Stomach (tissue), 8 donors: ENCODE measurements at regions not wholly inside any gene's neighbourhood (a gene's known extent, or its start where the extent isn't known, plus 50 kb on each side); places are given as distances from the start of the nearest gene placed in this dataset.

Source experiments
- DNase-seq, 2 donors: peaks; one replicate each; pipeline versions ENCODE4 v3.0.0 to v3.0.0-alpha.2; 2013 to 2019
- H3K27ac ChIP-seq, 5 donors: fragments of 200-600 bp in 4 of 5; sonication (generic) in 4 of 5; one replicate each; pipeline ENCODE4 v1.5.1; 2013 to 2019; ENCODE audit warnings: mild to moderate bottlenecking in 1 of 5, moderate library complexity in 1 of 5
- H3K27me3 ChIP-seq, 3 donors: fragments of 200-600 bp; sonication (generic); one replicate each; pipeline ENCODE4 v1.5.1; 2017 to 2019; ENCODE audit warnings: mixed run types in 1 of 3
- H3K36me3 ChIP-seq, 4 donors: fragments of 200-600 bp; sonication (generic); 1 replicate in 3 of 4; 2 replicates in 1 of 4; pipeline ENCODE4 v1.5.1; 2016 to 2019
- H3K4me1 ChIP-seq, 4 donors: fragments of 200-600 bp; sonication (generic); one replicate each; pipeline ENCODE4 v1.5.1; 2016 to 2019
- H3K4me3 ChIP-seq, 4 donors: fragments of 200-600 bp; sonication (generic) in 3 of 4; one replicate each; pipeline ENCODE4 v1.5.1; 2016 to 2019; ENCODE audit warnings: mild to moderate bottlenecking in 1 of 4
- H3K9me3 ChIP-seq, 4 donors: fragments of 200-600 bp; sonication (generic); one replicate each; pipeline ENCODE4 v1.5.1; 2016 to 2019
- EP300 ChIP-seq: sonication (generic); formaldehyde crosslinking; IDR thresholded peaks from one replicate; pipeline ENCODE4 v1.6.1; 2017; ENCODE audit warnings: antibody characterized with exemption
- POLR2A ChIP-seq, 4 donors: fragments of 450-650 bp; IDR thresholded peaks; one replicate each; pipeline ENCODE4 v1.6.1; 2016; ENCODE audit warnings: antibody characterized with exemption in 4 of 4, control low read depth in 2 of 4, mild to moderate bottlenecking in 1 of 4, moderate library complexity in 1 of 4
- POLR2AphosphoS5 ChIP-seq, 3 donors: sonication (generic); formaldehyde crosslinking; IDR thresholded peaks; one replicate each; pipeline ENCODE4 v1.6.1; 2016; ENCODE audit warnings: antibody characterized with exemption in 3 of 3
- WGBS, 5 donors: extraction: QIAGEN DNeasy Blood & Tissue Kit in 3 of 5; methylation state at CpG; one replicate each; pipeline versions ENCODE4 v1.1.5 to v1.1.7; 2013 to 2018; 5-methylcytosine and 5-hydroxymethylcytosine counted together
- intact Hi-C: fragments of 100-400 bp; cut with DNase I; formaldehyde crosslinking; loops from one replicate; pipeline ENCODE4 v1.15.1; 2023; ENCODE audit warnings: low total_unique reads
- TF ChIP-seq, protein P1 (sequence below), 7 experiments: fragments of 450-650 bp in 4 of 7; fragments of 200-600 bp in 3 of 7; sonication (generic) in 3 of 7; IDR thresholded peaks; one replicate each; pipeline ENCODE4 v1.5.1; 2016 to 2019; ENCODE audit warnings: antibody characterized with exemption in 7 of 7, control low read depth in 2 of 7, mild to moderate bottlenecking in 1 of 7
- donor health status: healthy with polysubstance abuse.
- donor health status: Bipolar disorder and iron deficiency.
- donor health status: healthy.

DNA sequence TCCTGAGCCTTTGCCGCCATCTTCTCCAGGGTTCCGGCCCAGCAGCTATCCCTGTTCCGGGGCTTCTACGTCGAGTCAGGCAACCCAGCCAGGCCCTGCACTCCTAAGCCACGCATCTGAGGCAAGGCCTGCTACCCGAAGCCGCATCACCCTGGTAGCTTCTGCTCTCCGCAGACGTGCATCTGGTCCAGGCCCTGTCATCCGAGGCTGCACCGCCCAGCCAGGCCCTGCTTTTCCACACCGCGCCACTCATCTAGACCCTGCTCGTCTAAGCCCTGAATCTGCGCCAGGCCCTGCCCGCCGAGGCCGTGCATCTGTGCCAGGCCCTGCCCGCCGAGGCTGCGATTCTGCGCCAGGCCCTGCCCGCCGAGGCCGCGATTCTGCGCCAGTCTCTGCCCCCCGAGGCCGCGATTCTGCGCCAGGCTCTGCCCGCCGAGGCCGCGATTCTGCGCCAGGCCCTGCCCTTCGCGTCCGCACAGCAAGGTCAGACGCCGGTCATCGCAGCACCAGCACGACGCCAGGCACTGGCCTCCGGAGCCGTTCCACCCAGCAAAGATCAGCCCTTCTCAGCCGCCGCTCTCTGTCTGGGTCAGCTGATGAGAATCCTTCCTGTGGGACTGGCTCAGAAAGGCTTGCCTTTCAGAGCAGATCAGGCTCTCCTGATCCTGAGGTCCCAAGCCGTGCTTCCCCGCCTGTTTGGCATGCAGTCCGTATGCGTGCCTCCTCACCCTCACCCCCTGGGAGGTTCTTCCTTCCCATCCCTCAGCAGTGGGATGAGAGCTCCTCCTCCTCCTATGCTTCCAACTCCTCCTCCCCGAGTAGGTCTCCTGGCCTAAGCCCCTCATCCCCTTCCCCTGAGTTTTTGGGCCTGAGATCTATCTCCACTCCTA is 75.1 kb downstream of the NUDT10 start:
- TF ChIP-seq POLR2A (IDR thresholded peaks at IDR 0.05) (no peak), POLR2AphosphoS5 (IDR thresholded peaks at IDR 0.05) (no peak), EP300 (no peak)
- TF ChIP-seq, protein P1, sequence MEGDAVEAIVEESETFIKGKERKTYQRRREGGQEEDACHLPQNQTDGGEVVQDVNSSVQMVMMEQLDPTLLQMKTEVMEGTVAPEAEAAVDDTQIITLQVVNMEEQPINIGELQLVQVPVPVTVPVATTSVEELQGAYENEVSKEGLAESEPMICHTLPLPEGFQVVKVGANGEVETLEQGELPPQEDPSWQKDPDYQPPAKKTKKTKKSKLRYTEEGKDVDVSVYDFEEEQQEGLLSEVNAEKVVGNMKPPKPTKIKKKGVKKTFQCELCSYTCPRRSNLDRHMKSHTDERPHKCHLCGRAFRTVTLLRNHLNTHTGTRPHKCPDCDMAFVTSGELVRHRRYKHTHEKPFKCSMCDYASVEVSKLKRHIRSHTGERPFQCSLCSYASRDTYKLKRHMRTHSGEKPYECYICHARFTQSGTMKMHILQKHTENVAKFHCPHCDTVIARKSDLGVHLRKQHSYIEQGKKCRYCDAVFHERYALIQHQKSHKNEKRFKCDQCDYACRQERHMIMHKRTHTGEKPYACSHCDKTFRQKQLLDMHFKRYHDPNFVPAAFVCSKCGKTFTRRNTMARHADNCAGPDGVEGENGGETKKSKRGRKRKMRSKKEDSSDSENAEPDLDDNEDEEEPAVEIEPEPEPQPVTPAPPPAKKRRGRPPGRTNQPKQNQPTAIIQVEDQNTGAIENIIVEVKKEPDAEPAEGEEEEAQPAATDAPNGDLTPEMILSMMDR (IDR thresholded peaks at IDR 0.05), result no peak
- Histone ChIP-seq H3K4me3 (no peak overlapping the region), H3K27ac (no peak overlapping the region), H3K27me3 (peaks cover 0 to 3% (median 0%) of the 10 kb centered on the region in 3 donors), H3K9me3 (no peaks in the 10 kb centered on the region), H3K36me3 (no peaks in the 10 kb centered on the region), H3K4me1 (no peaks in the 10 kb centered on the region)
- DNase-seq, result no peak
- 89 to 96% (median 94%) methylated on average over 24 to 54 of the region's 54 CpGs for WGBS, 5 donors
- intact Hi-C loops, result no loop called here

DNA sequence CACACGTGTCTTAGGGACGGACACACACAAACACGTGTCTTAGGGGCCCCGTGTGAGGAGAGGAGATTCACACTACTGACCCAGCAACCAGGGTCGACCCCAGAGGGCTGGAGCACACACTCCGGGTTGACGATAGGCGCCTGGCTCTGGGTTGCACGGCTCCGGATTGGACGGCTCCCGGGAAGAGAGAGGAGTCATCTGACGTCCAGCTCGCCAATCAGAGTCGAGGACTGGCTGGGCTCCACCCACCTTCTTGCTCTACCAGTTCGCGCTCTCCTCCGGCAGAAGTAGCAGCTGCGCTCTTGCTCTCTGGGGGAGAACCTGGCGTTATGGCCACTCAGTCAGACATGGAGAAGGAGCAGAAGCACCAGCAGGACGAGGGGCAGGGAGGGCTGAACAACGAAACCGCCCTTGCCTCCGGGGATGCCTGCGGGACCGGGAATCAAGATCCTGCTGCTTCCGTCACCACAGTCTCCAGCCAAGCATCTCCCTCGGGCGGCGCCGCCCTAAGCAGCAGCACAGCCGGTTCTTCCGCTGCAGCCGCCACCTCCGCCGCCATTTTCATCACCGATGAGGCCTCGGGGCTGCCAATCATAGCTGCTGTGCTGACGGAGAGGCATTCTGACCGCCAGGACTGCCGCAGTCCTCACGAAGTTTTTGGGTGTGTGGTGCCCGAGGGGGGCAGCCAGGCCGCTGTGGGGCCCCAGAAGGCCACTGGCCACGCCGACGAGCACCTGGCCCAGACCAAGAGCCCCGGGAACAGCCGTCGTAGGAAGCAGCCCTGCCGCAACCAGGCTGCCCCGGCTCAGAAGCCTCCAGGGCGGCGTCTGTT is 74.3 kb downstream of the NUDT10 start:
- intact Hi-C loops, result no loop called here
- H3K4me3 ChIP-seq, result no peak overlapping the region
- no peak overlapping the region for H3K27ac ChIP-seq
- no peaks in the 10 kb centered on the region for H3K4me1 ChIP-seq
- no peak for DNase-seq
- H3K36me3 ChIP-seq, result no peaks in the 10 kb centered on the region
- TF ChIP-seq POLR2AphosphoS5 (IDR thresholded peaks at IDR 0.05) (no peak), POLR2A (IDR thresholded peaks at IDR 0.05) (no peak), EP300 (no peak)
- TF ChIP-seq, protein P1 (IDR thresholded peaks at IDR 0.05), result no peak
- WGBS, 5 donors, result 86 to 97% (median 95%) methylated on average over 29 to 54 of the region's 54 CpGs
- no peaks in the 10 kb centered on the region for H3K9me3 ChIP-seq
- no peaks in the 10 kb centered on the region for H3K27me3 ChIP-seq

DNA sequence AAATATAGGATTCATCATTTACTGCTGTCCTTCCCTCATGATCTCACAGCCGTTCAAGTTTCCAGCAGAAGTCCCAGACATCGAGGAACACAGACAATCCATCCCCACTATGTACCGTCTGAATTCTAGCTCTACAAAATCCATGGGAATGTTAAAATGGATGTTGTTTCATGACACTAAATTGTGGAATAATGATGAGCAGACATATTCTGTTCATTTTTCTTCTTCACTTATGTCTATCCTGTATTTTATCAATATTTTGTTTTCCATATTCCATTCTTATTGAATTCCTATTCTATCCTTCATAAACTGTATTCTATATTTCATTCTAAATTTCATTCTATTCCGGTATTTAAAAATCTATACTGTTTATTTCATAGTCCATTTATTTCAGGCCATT is 71.8 kb downstream of the NUDT10 start:
- no peak for TF ChIP-seq POLR2A (IDR thresholded peaks at IDR 0.05)
- TF ChIP-seq, protein P1 (IDR thresholded peaks at IDR 0.05), result no peak
- no peak for TF ChIP-seq POLR2AphosphoS5 (IDR thresholded peaks at IDR 0.05)
- TF ChIP-seq EP300, result no peak
- Histone ChIP-seq H3K36me3 (no peaks in the 10 kb centered on the region), H3K9me3 (no peaks in the 10 kb centered on the region), H3K4me3 (no peak overlapping the region), H3K4me1 (no peaks in the 10 kb centered on the region), H3K27ac (no peak overlapping the region), H3K27me3 (no peaks in the 10 kb centered on the region)
- no peak for DNase-seq
- intact Hi-C loops, result no loop called here
- WGBS, 5 donors, result 83 to 99% (median 91%) methylated on average over 4 of the region's 4 CpGs
